ENCODE measurements at regions not wholly inside any gene's neighbourhood (a gene's known extent, or its start where the extent isn't known, plus 50 kb on each side); places are given as distances from the start of the nearest gene placed in this dataset.

- TF ChIP-seq MAFK (IDR thresholded peaks at IDR 0.05; ENCODE audit: low read depth, low read length), result no peak
- TF ChIP-seq SMC3 (IDR thresholded peaks at IDR 0.05; ENCODE audit: low read depth, low read length), result no peak
- TF ChIP-seq CTCF (conservative IDR thresholded peaks at IDR 0.05; ENCODE audit: low read depth, low read length), result no peak
- no peak for TF ChIP-seq POLR2A (IDR thresholded peaks at IDR 0.05; ENCODE audit: low read depth, low read length)
- no peak for TF ChIP-seq ELK1 (IDR thresholded peaks at IDR 0.05; ENCODE audit: borderline replicate concordance, low read depth, low read length)
- TF ChIP-seq USF2 (IDR thresholded peaks at IDR 0.05; ENCODE audit: low read depth, low read length), result no peak
- TF ChIP-seq RAD21 (IDR thresholded peaks at IDR 0.05; ENCODE audit: low read length), result no peak
These were observed 182.1 kb upstream of the CLNK start for GRCh38 chr4:10866666-10867065.

Measured in IMR-90 (cell line).